GM19455 (cell line): ENCODE measurements at regions not wholly inside any gene's neighbourhood (a gene's known extent, or its start where the extent isn't known, plus 50 kb on each side); places are given as distances from the start of the nearest gene placed in this dataset.

Source experiments
- ATAC-seq: cut with Tn5 transposase; IDR thresholded peaks from one replicate; pipeline ENCODE4 v1.9.1; 2021; ENCODE audit not compliant: unreplicated experiment

- no peak for ATAC-seq
These were observed 141.2 kb downstream of the ZBTB18 start for GRCh38 chr1:244192325-244192724.

DNA sequence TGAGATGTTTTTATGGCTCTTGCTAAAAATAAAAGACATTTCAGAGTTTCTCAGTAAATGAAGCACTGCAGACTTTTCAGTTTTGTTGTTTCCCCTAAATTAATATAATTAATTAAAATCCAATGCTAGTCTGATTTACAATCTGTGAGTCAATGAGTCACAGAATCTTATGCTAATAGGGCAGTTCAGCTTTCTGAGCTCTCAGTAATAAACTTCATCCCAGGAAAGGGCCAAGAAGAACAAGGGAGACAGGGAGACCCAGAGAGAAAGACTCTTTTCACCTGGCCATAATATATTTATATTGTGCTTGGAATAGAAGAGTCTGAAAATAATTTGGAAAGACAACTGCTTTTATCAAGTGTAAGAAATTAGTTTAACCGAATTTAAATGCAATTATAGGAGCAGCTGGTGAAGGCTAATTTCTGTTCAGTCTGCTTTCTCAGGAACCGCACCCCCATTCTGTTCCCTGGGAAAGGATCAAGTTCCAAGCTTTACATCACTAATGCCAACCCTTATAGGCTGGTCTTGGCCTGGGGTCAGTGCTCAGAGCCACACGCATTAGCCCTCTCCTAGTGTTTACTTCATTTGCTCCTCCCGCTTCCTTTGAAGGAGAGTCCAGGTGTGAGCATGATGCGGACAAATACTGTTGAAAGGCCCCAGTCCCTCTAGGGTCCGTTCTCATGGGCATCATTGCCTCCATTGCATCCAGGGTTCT lies 145.6 kb downstream of the ZBTB18 start:
- ATAC-seq: no peak

DNA sequence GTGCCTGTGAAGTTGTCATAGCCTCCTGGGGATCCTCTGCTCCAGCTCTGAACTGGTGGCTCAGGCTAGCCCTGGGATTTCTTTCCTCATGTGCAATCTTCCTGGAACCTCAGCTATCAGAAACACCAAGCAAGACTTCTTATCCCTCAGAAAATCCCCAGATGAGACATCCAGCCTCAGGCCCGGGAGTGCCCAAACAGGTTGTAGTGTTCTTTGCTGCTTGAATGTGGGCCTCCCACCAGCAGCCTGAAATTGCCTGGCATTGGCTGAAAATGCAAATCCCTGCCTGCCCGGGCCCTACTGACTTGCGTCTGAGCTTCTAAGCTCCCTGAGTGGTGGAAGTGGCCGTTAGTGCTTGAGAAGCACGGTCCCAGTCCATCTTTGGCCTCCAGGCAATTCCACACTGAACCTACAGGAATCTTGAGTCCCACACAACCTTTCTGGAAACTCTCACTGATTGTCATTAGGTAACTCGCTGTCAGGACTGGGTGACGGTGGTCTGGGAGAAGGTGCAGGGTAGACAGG lies 146.8 kb downstream of the ZBTB18 start:
- ATAC-seq: no peak

GRCh38 chr1:244199902-244200301 lies 148.8 kb downstream of the ZBTB18 start:
- ATAC-seq: no peak

DNA sequence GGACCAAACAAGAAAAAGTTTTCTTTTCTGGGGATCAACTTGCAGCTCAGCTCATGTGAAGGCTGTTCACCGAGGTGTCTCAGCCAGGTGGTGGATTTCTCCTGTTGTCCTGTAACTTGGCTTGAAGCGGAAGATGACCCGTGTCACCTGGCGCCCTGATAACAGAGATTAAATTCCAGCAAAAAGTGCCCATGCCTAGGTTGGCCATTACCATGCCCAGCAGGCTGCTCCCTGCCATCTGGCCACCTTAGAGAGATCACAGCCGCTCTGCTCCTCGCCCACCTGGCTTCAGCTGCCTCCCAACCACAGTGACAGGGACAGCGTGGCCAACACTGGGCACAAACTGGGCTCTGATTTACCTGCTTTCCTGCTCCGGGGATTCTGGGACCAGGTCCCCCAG lies 149.5 kb downstream of the ZBTB18 start:
- ATAC-seq: no peak

GRCh38 chr1:244201750-244202149 lies 150.7 kb downstream of the ZBTB18 start:
- ATAC-seq: no peak

DNA sequence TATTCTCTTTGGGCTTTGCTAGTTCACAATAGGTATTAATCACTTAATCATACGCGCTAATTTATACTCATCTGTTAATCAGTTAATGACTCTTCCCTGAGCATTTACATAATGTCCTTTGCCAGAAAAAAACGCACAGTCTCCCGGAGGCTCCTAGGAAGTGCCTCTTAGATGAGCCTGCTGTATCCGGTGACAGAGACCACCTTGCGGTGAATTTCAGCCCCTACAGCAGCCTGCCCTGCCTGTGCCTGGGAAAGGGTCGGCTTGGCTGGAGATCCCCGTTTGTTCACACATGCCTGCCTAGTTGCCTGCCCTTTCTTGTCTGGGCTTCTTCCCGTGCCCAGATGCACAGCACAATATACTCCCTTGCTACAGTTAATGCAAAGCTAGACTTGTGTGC lies 152.9 kb downstream of the ZBTB18 start:
- no peak for ATAC-seq

DNA sequence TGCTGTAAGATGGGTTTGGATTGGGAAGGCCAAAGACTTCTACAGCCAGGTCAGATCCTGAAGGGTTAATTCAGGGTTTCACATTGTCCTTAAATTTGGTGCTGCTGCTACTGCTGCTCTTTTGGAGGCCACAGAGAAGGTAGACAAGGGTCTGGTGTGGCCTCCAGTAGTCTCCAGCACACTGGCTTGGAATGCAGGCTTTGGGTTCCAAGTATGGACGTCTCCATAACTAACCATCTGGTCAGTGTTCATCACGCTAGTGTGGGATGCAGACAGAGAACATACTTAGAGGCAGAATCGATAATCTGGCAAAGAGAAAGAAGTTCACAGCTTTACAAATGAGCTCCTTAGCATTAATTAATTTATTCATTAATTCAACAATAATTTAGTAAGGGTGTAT lies 154.1 kb downstream of the ZBTB18 start:
- no peak for ATAC-seq

- no peak for ATAC-seq
These were observed 154.8 kb downstream of the ZBTB18 start for GRCh38 chr1:244205906-244206305.

DNA sequence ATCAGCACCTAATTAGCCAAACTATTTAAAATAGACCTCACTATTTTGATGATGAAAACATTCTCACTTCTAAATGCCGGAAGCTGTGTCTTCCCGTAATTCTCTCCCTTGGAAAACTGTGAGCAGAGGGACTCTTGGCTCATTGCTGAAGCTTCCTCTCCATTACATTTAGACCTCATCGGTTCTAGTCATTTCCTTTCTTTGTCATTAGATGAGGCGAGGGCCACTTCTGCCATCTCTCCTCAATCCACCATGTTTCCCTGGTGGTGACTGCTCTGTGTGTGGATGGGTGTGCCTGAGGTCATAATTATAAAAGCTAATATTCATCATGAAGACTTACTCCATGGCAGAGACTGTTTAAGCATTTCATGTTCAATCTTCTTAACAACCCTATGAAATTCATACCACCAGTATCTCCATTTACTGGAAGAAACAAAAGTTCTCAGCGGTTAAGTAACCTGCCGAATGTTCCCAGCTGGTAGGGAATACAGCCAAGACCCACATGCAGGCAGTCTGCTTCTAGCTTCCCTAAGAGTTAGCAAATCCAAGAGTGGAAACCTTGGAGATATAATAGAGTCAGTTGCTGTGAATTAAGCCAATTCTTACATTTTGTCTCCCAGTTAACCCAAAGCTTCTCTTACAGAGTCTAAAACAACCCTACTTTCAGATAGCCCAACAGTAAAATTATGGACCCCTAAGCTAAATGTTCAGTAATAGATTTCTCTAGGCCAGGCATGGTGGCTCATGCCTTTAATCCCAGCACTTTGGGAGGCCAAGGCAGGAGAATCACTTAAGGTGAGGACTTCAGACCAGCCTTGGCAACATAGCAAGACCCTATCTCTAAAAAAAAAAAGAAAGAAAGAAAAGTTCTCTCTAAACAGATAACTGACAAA lies 156.2 kb downstream of the ZBTB18 start:
- ATAC-seq: no peak

DNA sequence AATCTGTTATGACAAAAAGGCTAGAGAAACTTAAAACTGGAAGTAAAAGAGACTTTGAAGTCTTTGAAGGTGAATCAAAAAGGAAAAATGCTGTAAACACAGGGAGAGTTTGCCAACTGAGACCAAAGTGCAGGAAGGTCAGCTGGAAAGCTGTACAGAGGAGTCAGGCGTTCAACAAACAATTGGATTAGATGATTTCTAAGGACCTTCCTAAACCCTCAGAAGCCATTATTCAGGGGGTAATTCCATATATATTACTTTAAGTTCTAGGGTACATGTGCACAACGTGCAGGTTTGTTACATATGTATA lies 156.8 kb downstream of the ZBTB18 start:
- no peak for ATAC-seq

- ATAC-seq: no peak
These were observed 158.9 kb downstream of the ZBTB18 start for GRCh38 chr1:244209955-244210354.

DNA sequence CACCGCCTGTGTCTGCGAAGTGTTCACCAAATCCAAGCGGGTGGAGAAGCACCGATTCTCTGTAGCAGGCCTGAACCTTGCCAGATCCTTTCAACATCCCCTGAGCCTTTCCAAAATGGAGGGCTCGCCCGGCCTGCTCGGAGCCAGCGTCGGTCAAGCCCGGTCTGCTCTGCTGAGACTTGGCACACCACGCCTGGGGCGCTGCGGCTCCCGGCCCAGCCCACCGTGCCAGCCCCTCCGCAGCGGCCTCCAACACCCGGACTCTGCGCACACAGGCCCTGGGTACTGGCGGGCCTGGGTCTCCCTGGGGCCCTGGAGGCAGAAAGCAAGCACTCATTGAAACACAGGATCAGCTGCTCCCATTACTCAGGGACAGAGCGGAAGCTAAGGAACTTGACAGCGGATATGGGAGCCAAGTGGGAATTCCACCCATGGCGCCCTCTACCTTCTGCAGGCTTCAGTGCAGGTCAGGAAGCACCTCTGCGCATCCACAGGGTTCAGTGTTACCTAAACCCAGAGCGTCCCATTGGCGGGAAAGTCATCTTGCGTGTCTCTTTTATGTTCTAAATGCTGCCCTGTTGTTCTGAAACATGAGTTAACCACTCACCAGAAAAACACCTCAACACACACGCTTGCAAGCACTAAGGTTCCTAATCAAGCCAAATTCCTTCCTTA lies 159.9 kb downstream of the ZBTB18 start:
- no peak for ATAC-seq

- ATAC-seq: no peak
These were observed 160.5 kb downstream of the ZBTB18 start for GRCh38 chr1:244211559-244211944.

GRCh38 chr1:244212219-244212618 lies 161.1 kb downstream of the ZBTB18 start:
- no peak for ATAC-seq

GRCh38 chr1:244212797-244213475 lies 161.9 kb downstream of the ZBTB18 start:
- no peak for ATAC-seq

- no peak for ATAC-seq
These were observed 163.2 kb downstream of the ZBTB18 start for GRCh38 chr1:244214009-244214967.

- ATAC-seq: no peak
These were observed 165.8 kb downstream of the ZBTB18 start for GRCh38 chr1:244216836-244217235.

DNA sequence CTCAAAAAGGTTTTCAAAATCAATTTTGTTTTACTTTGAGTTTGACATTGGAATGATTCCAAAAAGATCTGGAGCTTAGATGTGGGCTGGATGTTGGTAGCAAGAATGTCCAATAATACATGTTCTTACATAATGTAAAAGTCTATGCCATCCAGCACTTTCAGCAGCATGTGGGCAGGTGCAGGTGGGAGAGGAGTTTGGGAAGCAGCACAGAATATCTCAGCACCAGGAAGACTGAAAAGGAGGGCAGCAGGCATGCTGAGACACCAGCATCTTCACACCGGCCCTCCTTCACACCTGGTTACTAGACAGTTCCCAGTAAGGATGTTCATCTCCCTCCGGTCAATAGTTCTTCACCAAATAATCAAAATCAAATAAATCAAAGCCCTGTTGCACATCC lies 166.6 kb downstream of the ZBTB18 start:
- ATAC-seq: no peak

DNA sequence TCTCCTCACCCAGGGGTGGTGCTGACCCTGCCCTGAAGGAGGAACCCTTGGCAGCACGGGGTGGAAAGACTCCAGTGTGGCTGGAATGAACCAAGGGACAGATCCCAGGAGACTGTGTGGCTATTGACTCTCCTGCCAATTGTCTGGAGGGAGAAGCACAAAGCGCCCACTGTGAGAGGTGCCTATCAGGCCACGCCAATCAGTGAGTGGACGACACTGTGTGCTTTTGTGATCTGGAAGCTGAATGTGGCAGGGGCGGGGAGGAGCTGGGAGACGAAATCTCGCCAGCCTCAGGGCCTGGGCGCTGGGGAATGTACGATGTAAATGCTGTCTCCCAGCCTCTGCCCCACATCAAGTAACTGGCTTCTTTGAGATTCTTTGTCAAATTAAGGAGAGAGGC lies 167.1 kb downstream of the ZBTB18 start:
- no peak for ATAC-seq
